HG03064 (cell line): ENCODE measurements at regions not wholly inside any gene's neighbourhood (a gene's known extent, or its start where the extent isn't known, plus 50 kb on each side); places are given as distances from the start of the nearest gene placed in this dataset.
"Not testable (repeated sequence)": the region's sequence is repeated elsewhere in the genome, so short reads cannot be mapped to it uniquely, and the experiment has no call there.

Experiments used
- ATAC-seq: cut with Tn5 transposase; IDR thresholded peaks from one replicate; pipeline ENCODE4 v1.9.1; 2021; ENCODE audit warnings: low read depth; ENCODE audit not compliant: unreplicated experiment

- no peak for ATAC-seq
These were observed 189.2 kb downstream of the SLITRK6 start for GRCh38 chr13:85610024-85610423.

DNA sequence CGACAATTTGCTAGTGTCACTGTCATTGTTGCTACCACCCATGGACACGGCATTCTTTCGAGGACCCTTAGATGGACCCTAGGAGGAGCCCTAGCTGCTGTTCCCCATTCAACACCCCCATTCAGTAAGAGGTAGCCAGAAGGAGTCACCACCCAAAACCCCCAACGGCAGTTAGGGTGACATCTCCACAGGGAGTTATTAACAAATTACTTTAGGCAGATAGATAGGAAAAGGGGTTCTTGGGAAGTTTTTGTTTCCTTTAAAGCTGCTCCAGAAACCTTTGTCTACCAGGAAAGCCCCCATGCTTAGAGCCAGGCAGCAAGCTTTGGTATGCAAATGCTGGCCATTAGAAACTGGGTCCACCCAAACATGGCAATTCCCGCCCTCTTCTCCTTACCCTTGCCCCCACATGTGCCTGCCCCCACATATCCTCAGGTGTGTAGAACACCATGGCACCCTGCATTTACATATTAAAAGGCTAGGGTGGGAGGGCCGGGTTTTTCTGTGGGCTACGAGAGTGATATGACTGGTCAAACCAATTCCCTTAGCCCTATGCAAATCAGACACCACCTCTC lies 190.9 kb downstream of the SLITRK6 start:
- no peak for ATAC-seq

- ATAC-seq: no peak
These were observed 195.5 kb downstream of the SLITRK6 start for GRCh38 chr13:85603735-85604134.

DNA sequence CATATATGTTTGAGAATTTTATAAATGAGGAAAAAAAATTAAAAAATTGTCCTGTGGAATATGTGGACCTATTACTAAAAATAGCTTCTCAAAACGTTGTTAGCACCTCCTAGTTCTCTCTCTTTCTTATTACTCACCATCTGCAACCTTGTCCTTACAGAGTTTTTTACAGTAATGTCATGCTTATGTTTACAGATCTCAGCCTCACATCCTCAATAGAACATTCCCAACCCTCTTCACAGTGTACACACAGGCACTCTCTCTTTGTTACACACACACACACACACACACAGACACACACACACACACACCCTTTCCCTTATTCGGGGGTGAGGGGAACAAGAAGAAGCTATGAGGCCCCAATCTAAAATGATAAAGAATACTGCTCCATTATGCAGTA lies 197.7 kb downstream of the SLITRK6 start:
- ATAC-seq: no peak

- no peak for ATAC-seq
These were observed 201.3 kb downstream of the SLITRK6 start for GRCh38 chr13:85597790-85598500.

GRCh38 chr13:85592211-85592610 lies 207.0 kb downstream of the SLITRK6 start:
- ATAC-seq: no peak

- ATAC-seq: no peak
These were observed 208.8 kb downstream of the SLITRK6 start for GRCh38 chr13:85590231-85590931.

DNA sequence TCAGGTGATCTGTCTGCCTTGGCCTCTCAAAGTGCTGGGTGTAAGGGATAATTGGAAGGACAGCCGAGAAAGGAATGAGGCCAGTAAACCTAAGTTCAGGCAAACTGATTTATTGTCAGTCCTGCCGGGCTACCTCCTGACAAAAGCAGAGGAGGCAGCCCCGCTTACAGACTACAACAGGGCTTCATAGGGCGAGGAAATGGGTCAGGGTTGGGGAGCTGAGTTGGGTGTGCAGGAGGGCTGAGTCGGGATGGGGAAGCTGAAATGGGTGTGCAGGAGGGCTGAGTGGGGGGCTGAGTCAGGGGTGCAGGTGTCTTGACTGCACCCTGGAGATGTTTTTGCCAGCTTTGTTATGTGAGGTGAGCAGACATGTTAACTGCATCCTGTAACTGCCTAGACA lies 210.2 kb downstream of the SLITRK6 start:
- ATAC-seq: no peak

GRCh38 chr13:85588359-85588758 lies 210.9 kb downstream of the SLITRK6 start:
- no peak for ATAC-seq

DNA sequence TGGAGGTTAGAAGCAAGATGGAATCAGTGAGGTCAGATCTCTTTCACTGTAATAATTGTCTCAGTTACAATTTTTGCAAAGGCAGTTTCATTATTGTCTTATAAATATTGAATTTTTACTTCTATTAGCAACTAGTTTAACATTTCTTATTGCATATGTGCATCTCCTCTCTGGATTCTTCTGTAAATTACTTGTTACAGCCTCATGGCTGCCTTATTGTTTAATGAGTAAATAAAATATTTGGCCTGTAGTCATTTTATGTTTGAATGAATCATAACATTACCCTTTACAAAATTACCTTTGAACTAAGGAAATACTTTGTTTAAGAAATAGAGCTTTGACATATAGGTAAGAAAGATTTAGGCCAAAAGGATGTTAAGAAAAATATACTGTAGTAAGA lies 212.4 kb downstream of the SLITRK6 start:
- no peak for ATAC-seq

- no peak for ATAC-seq
These were observed 212.8 kb downstream of the SLITRK6 start for GRCh38 chr13:85586422-85586831.

DNA sequence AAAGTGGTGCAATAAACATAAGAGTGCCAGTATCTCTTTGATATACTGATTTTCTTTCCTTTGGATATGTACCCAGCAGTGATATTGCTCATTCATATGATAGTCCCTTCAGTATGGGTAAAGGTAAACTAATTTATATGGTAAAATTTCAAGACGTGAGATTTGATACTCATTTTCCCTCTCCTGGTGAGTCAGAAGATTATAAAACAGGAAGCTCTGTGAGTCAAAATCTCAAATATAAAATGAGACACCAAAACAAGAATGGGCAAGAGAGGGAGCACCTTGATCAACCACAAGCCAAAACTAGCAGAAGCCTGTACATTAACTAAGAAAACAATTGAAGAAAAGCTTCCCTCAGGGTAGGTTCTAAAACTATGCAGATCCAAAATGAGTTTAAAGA lies 216.3 kb downstream of the SLITRK6 start:
- no peak for ATAC-seq

DNA sequence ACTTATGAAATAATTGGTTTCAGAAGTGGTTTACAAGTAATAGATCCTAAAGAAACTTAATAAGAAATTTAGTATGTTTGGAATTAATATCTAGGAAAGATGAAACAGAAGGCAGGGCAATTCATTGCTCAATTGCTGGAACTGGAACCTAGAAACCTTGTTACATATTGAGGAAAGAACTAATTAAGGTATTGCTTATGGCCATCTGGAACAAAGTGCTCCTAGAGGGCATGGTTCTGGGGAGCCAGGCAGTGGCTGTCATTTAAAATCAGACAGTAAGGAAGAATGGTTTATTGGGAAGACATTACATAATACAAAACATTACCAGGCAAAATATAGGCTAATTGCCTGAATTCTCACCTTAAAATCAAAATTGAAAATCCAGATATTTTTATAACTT lies 224.1 kb downstream of the SLITRK6 start:
- no peak for ATAC-seq

DNA sequence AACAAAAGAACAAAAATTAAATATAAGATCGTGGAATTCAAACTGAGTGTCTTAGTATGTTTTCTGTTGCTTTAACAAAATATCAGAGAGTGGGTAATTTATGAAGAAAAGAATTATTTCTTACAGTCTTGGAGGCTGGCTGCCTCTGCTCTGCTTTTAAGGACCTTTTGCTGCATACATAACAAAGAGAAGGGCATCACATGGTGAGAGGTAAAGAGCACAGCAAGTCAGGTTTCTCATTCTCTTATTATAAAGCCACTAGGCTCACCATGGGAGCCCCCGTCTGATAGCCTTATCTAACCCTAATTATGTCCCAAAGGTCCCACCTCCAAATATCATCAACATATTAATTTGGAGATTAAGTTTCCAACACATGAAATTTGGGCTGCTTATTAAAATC lies 231.3 kb downstream of the SLITRK6 start:
- no peak for ATAC-seq

GRCh38 chr13:85565652-85566051 lies 233.6 kb downstream of the SLITRK6 start:
- ATAC-seq: no peak

DNA sequence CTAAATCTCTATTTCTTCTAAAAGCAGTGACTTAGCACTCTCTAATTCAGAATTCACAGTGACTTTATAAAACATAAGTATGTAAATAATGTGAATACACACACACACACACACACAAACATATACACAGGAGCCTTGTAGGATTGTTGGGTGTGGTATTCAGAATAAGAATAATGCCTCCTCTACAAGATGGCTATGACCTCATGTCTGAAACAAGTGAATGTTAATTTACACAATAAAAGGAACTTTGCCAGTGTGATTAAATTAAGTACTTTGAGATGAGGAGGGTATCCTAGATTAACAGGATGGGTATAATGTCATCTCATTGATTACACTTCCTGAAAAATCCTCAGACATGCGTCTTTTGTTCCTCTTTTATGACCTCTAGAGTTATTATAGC lies 234.6 kb downstream of the SLITRK6 start:
- ATAC-seq: no peak

GRCh38 chr13:85562282-85562681 lies 236.9 kb downstream of the SLITRK6 start:
- ATAC-seq: no peak

- no peak for ATAC-seq
These were observed 241.3 kb downstream of the SLITRK6 start for GRCh38 chr13:85557691-85558467.

DNA sequence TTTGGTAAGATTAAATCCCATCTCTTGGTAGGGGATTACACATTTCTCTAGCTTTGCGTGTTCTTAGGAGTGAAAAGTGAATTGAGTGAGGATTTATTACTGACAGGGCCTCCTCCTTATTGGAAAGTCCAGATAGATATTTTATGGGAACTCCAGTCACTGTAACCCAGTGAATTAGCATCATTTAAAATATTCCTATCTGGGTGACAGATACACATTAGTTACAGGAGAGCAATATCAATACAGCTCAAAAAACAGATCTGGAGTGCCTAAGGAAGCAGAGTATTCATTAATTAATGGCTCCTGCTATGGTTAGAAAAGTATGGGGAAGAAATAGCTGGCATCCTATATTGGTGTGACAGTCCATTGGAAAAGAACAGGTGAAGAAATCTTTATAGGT lies 248.2 kb downstream of the SLITRK6 start:
- ATAC-seq: no peak

DNA sequence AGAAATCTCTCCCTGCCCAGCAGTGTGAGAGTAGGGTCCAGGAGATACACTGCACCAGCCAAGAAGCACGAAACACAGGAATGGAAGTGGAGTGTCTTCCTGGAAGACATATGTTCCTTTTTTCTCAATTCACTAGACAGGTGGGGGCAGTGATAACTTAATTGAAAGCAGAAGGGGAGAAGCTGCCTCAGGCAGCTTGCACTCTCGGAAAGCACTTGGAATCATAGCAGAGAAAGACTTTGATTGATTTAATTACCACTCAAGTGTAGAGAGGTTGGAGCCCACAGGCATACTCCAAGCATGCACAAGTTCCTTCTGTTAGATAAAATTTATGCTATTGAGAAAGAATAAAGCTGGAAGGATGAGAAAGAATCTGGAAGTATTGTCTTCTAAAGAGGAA lies 249.4 kb downstream of the SLITRK6 start:
- no peak for ATAC-seq

- ATAC-seq: not testable (repeated sequence)
These were observed 250.4 kb downstream of the SLITRK6 start for GRCh38 chr13:85548845-85549244.
